GM23338 (cell line): ENCODE measurements at regions not wholly inside any gene's neighbourhood (a gene's known extent, or its start where the extent isn't known, plus 50 kb on each side); places are given as distances from the start of the nearest gene placed in this dataset.

Source experiments
- ATAC-seq: fragments of 200-7000 bp; cut with Tn5 transposase; 3 replicates; pipeline ENCODE4 v1.9.1; 2020
- DNase-seq: peaks from one replicate; pipeline ENCODE4 v3.0.0-alpha.2; 2015; ENCODE audit warnings: low spot score
- H2AFZ ChIP-seq: fragments of 200-600 bp; sonication (generic); 2 replicates; pipeline ENCODE4 v1.8.0; 2016; ENCODE audit warnings: antibody characterized with exemption, mild to moderate bottlenecking, moderate library complexity
- H3F3A ChIP-seq: fragments of 200-600 bp; sonication (generic); replicated peaks from 2 replicates; pipeline ENCODE4 v1.8.0; 2017; ENCODE audit warnings: antibody characterized with exemption, mixed run types, low read depth
- H3K27ac ChIP-seq: fragments of 200-600 bp; sonication (generic); 2 replicates; pipeline ENCODE4 v1.6.1; 2016; ENCODE audit warnings: low read depth
- H3K27me3 ChIP-seq: fragments of 200-600 bp; sonication (generic); 2 replicates; pipeline ENCODE4 v1.8.0; 2016; ENCODE audit warnings: mild to moderate bottlenecking, mixed run types, moderate library complexity; ENCODE audit not compliant: insufficient read depth
- H3K36me3 ChIP-seq: fragments of 200-600 bp; sonication (generic); 2 replicates; pipeline ENCODE4 v1.8.0; 2016; ENCODE audit warnings: mild to moderate bottlenecking; ENCODE audit not compliant: insufficient read depth
- H3K4me1 ChIP-seq: fragments of 200-600 bp; sonication (generic); 2 replicates; pipeline ENCODE4 v1.8.0; 2016; ENCODE audit warnings: mild to moderate bottlenecking, moderate library complexity; ENCODE audit not compliant: insufficient read depth
- H3K4me2 ChIP-seq: fragments of 200-600 bp; sonication (generic); 2 replicates; pipeline ENCODE4 v1.7.1; 2017; ENCODE audit warnings: mixed run types
- H3K4me3 ChIP-seq: fragments of 200-600 bp; sonication (generic); 2 replicates; pipeline ENCODE4 v1.6.1; 2016; ENCODE audit warnings: mixed run types
- H3K79me2 ChIP-seq: fragments of 200-600 bp; sonication (generic); replicated peaks from 2 replicates; pipeline ENCODE4 v1.8.0; 2017; ENCODE audit warnings: mild to moderate bottlenecking; ENCODE audit not compliant: insufficient read depth
- H3K9me2 ChIP-seq: fragments of 200-600 bp; sonication (generic); 2 replicates; pipeline ENCODE4 v1.8.0; 2017; ENCODE audit not compliant: insufficient read depth
- H4K20me1 ChIP-seq: fragments of 200-600 bp; sonication (generic); replicated peaks from 2 replicates; pipeline ENCODE4 v1.8.0; 2017; ENCODE audit warnings: mild to moderate bottlenecking; ENCODE audit not compliant: insufficient read depth
- H3K27ac Mint-ChIP-seq: 2 replicates; pipeline ENCODE4 v1.8.0; 2020; ENCODE audit warnings: inconsistent platforms, mild to moderate bottlenecking, moderate library complexity, mixed read lengths
- H3K27me3 Mint-ChIP-seq: 3 replicates; pipeline ENCODE4 v1.8.0; 2022; ENCODE audit warnings: low read depth, mild to moderate bottlenecking, moderate library complexity, mixed read lengths, inconsistent platforms; ENCODE audit not compliant: insufficient read depth, poor library complexity
- H3K36me3 Mint-ChIP-seq: 3 replicates; pipeline ENCODE4 v1.8.0; 2021; ENCODE audit warnings: low read depth, mild to moderate bottlenecking, inconsistent platforms, moderate library complexity, mixed read lengths
- H3K4me1 Mint-ChIP-seq: 3 replicates; pipeline ENCODE4 v1.8.0; 2020; ENCODE audit warnings: mild to moderate bottlenecking, inconsistent platforms, mixed read lengths
- H3K4me3 Mint-ChIP-seq: 3 replicates; pipeline ENCODE4 v1.8.0; 2021; ENCODE audit warnings: moderate library complexity, mild to moderate bottlenecking, inconsistent platforms, mixed read lengths
- H3K9me3 Mint-ChIP-seq: 3 replicates; pipeline ENCODE4 v1.8.0; 2020; ENCODE audit warnings: moderate library complexity, mild to moderate bottlenecking, inconsistent platforms, mixed read lengths
- CREB1 ChIP-seq: fragments of 250-450 bp; sonication (Bioruptor Pico); IDR thresholded peaks from 2 replicates; pipeline ENCODE4 v1.5.0; 2020; ENCODE audit warnings: low read depth, mild to moderate bottlenecking, moderate library complexity
- ETS1 ChIP-seq: IDR thresholded peaks from 2 replicates; pipeline ENCODE4 v1.6.1; 2016; ENCODE audit warnings: antibody characterized with exemption
- EZH2phosphoT487 ChIP-seq: fragments of 200-600 bp; sonication (generic); IDR thresholded peaks from one replicate; pipeline ENCODE4 v1.8.1; 2018; ENCODE audit warnings: antibody characterized with exemption; ENCODE audit not compliant: unreplicated experiment
- NANOG ChIP-seq: IDR thresholded peaks from 2 replicates; pipeline ENCODE4 v1.6.1; 2016; ENCODE audit warnings: antibody characterized with exemption, borderline replicate concordance
- REST ChIP-seq: IDR thresholded peaks from one replicate; pipeline ENCODE4 v1.6.1; 2018; ENCODE audit warnings: antibody characterized with exemption; ENCODE audit not compliant: unreplicated experiment
- ZNF462 ChIP-seq: fragments of 250-450 bp; sonication (Bioruptor Pico); IDR thresholded peaks from 2 replicates; pipeline ENCODE4 v1.5.0; 2020; ENCODE audit warnings: mild to moderate bottlenecking, moderate library complexity

GRCh38 chr1:244212219-244212618 lies 161.1 kb downstream of the ZBTB18 start:
- Histone ChIP-seq H3K4me3 (no peak overlapping the region), H2AFZ (no peak overlapping the region; the same call in 1 of the 2 replicates), H3K27me3 (no peaks in the 10 kb centered on the region), H3F3A (no peaks in the 10 kb centered on the region), H3K79me2 (no peaks in the 10 kb centered on the region), H3K4me1 (no peaks in the 10 kb centered on the region), H3K27ac (no peak overlapping the region), H3K9me2 (no peaks in the 10 kb centered on the region; the same call in 1 of the 2 replicates), H3K4me2 (no peak overlapping the region), H3K36me3 (no peaks in the 10 kb centered on the region), H4K20me1 (no peaks in the 10 kb centered on the region)
- TF ChIP-seq ZNF462 (CRISPR knock-in tag): no peak
- TF ChIP-seq ETS1: no peak
- TF ChIP-seq CREB1 (CRISPR knock-in tag): no peak
- no peak for TF ChIP-seq EZH2phosphoT487
- no peak for TF ChIP-seq NANOG
- TF ChIP-seq REST: no peak
- Mint-ChIP-seq H3K4me3 (no peak overlapping the region), H3K9me3 (peaks cover 9% of the 10 kb centered on the region; the same call in 2 of the 3 replicates), H3K27ac (no peak overlapping the region), H3K36me3 (peaks cover 3% of the 10 kb centered on the region; the same call in 2 of the 3 replicates), H3K27me3 (no peaks in the 10 kb centered on the region), H3K4me1 (peaks cover 8% of the 10 kb centered on the region; the same call in 2 of the 3 replicates)
- ATAC-seq (no peak), DNase-seq (no peak)
